ENCODE measurements at regions not wholly inside any gene's neighbourhood (a gene's known extent, or its start where the extent isn't known, plus 50 kb on each side); places are given as distances from the start of the nearest gene placed in this dataset.

- TF ChIP-seq KLF9 (tag by site-specific recombination; IDR thresholded peaks at IDR 0.05; ENCODE audit: low read depth) (no peak), RBAK (tag by site-specific recombination; IDR thresholded peaks at IDR 0.05) (no peak), CTCF (tag by site-specific recombination; IDR thresholded peaks at IDR 0.05) (no peak), ZNF121 (tag by site-specific recombination; IDR thresholded peaks at IDR 0.05) (no peak), ZNF138 (tag by site-specific recombination; IDR thresholded peaks at IDR 0.05; ENCODE audit: borderline replicate concordance) (no peak), ZNF768 (tag by site-specific recombination; IDR thresholded peaks at IDR 0.05) (no peak), ZBTB20 (tag by site-specific recombination; IDR thresholded peaks at IDR 0.05) (no peak), ZBTB7A (tag by site-specific recombination; IDR thresholded peaks at IDR 0.05; ENCODE audit: low read depth) (no peak), SP3 (tag by site-specific recombination; IDR thresholded peaks at IDR 0.05) (no peak)
Measured at GRCh38 chr4:184313702-184314659, 96.3 kb upstream of the ENPP6 start (continued).

- Histone ChIP-seq H3K9me3 (ENCODE audit: control insufficient read depth, insufficient read depth, low read depth, low read length) (no peaks in the 10 kb centered on the region), H3K4me3 (ENCODE audit: low read depth, low read length) (no peak overlapping the region), H3K36me3 (ENCODE audit: control insufficient read depth in 2 of 2, insufficient read depth in 1 of 2, low read length in 2 of 2) (no peaks in the 10 kb centered on the region), H3K27ac (ENCODE audit: extremely low read depth, low read depth, low read length) (no peak overlapping the region), H3K4me1 (ENCODE audit: control insufficient read depth, insufficient read depth, low read length) (no peaks in the 10 kb centered on the region)
- POLR2A ChIA-PET: no interaction called here
- CTCF ChIA-PET: no interaction called here
- TF ChIP-seq MYNN (tag by site-specific recombination; IDR thresholded peaks at IDR 0.05; ENCODE audit: borderline replicate concordance) (no peak), ZFP3 (tag by site-specific recombination; IDR thresholded peaks at IDR 0.05; ENCODE audit: low read depth) (no peak), YY2 (tag by site-specific recombination; IDR thresholded peaks at IDR 0.05) (no peak), PRDM10 (tag by site-specific recombination; IDR thresholded peaks at IDR 0.05) (no peak), ZNF791 (tag by site-specific recombination; IDR thresholded peaks at IDR 0.05) (no peak), ZNF473 (tag by site-specific recombination; IDR thresholded peaks at IDR 0.05) (no peak), SETDB1 (IDR thresholded peaks at IDR 0.05; ENCODE audit: insufficient read length, low read length) (no peak), MZF1 (tag by site-specific recombination; IDR thresholded peaks at IDR 0.05; ENCODE audit: borderline replicate concordance) (no peak), ZBTB10 (tag by site-specific recombination; IDR thresholded peaks at IDR 0.05) (no peak), PRDM1 (tag by site-specific recombination; IDR thresholded peaks at IDR 0.05) (no peak), SCRT2 (tag by site-specific recombination; IDR thresholded peaks at IDR 0.05) (no peak), ZBTB11 (tag by site-specific recombination; conservative IDR thresholded peaks at IDR 0.05; ENCODE audit: low read depth) (no peak), ZSCAN5A (tag by site-specific recombination; IDR thresholded peaks at IDR 0.05) (no peak)
Measured at GRCh38 chr4:184313058-184313581, 95.4 kb upstream of the ENPP6 start.

Data from HEK293 (cell line).